A549 (cell line): ENCODE measurements at regions not wholly inside any gene's neighbourhood (a gene's known extent, or its start where the extent isn't known, plus 50 kb on each side); places are given as distances from the start of the nearest gene placed in this dataset.

ENCODE experiments used
- CTCF ChIP-seq: fragments of >200 bp; sonication (Bioruptor Twin); formaldehyde crosslinking; IDR thresholded peaks from 3 replicates; pipeline ENCODE4 v1.5.1; 2016
- POLR2A ChIP-seq: IDR thresholded peaks from 2 replicates; pipeline ENCODE4 v1.6.1; 2012; ENCODE audit warnings: mild to moderate bottlenecking, low read length
- SMC3 ChIP-seq: fragments of >200 bp; sonication (Bioruptor Twin); formaldehyde crosslinking; IDR thresholded peaks from 3 replicates; pipeline ENCODE4 v1.6.1; 2018; ENCODE audit warnings: inconsistent platforms

DNA sequence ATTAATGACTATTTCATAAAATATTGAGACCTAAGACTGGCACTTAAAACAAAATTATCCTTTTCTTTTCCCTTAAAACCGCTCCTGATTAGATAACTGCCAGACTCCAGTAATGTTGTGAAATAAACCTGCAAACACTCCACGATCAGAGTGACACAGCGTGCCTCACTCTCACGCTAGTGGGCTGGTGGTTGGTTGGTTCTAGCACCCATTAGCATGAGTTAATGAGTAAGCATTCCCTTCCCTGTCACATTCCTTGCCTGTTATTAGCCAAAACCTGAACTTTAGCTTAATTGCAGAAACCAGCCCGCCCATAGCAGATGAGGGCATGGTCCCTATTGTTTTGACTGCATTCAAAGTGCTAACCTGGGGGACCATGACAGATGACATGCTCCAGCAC, 193.4 kb downstream of the CD83 start:
- TF ChIP-seq SMC3 (no peak), POLR2A (no peak), CTCF (no peak)
